NCI-H146 (cell line): ENCODE measurements at regions not wholly inside any gene's neighbourhood (a gene's known extent, or its start where the extent isn't known, plus 50 kb on each side); places are given as distances from the start of the nearest gene placed in this dataset.
A peak's percentile ranks its signal among the peaks of the same experiment; 100 is the strongest.

Source experiments
- DNase-seq: peaks from one replicate; lab custom pipeline; 2025; lab: John Stamatoyannopoulos, UW

DNA sequence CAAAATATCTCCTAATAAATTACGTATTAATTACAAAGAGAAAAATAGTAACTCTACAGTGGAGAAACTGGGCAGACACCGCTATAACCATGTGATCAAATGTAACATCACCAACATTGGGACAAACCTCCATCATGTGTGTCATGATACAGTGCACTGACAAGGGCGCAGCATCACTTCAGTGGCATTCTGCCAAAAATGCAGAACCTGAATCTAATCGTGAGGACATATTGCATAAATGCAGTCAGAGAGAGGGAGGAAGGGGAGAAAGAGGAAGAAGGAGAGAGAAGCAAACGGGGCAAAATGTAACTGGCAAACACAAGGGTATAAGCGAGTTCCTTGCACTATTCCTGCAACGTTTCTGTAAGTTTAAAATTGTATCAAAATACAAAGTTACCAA lies 74.2 kb upstream of the MARCHF10 start:
- no peak for DNase-seq

DNA sequence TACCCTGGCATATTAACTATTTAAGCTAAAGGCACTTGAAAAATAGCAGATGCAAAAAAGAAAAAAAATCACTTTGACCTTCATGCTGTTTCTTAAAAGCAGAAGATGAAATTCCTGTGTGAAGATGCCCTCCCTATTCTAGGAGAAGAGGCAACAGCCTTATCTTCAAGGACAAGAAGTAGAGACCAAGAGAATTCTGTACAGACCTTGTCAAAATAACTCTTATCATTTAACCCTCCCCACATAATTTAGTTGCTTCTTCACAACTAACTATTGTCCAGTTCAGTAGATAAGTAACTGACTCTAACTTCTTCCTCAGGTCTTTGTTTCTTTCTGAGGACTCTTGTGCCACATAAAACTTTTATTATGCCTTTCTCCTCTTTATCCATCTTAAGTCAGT lies 72.0 kb upstream of the MARCHF10 start:
- no peak for DNase-seq

DNA sequence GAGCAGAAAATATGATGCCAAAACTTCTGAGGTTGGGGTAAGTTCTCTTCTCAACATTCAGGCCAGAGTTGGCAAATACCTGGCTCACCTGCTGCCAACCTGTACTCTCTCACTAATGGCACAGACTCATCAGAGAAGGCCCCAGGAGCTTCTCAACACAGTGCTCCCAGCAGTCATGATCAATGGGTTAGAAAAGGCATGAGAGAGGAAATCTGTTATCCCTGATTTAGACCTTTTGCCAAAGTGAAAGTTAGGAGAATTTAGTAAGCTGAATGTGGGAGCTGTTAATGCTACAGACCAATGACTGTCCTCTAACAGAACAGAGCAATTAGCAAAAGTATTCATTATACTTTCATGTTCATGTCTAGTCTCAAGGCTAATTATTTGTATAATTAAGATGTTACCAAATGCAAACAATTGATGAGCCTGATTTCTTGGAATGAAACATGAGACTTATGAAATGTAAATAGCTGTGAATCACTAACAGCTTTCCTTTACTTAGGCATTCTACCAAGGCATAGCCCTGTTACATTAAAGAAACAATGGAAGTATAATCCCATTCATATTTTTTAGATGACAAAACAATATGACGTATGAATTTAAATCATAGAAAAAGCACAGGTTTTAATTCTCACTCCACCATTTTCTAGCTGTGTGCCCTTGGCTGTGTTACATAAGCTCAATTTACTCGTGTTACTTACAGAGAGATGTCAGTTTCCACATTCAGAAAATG lies 68.7 kb upstream of the MARCHF10 start:
- no peak for DNase-seq

DNA sequence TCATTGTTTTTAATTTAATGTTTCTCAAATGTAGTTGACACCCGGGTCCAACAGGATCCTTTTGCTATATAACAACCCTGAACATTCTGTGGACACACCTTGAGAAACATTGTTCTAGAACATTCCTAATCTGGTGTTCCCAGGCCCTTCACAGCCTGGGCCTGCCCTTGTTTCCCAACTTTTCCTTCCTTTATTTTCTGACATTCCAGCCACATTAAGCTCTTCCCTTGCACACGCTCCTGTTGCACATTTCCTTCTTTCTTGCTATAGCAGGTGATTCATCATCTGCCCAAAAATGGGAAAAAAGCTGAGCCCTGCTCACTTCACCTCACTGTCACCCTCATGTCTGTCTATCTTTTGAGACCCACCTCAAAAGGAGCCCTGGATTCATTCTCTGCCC lies 67.9 kb upstream of the MARCHF10 start:
- no peak for DNase-seq

DNA sequence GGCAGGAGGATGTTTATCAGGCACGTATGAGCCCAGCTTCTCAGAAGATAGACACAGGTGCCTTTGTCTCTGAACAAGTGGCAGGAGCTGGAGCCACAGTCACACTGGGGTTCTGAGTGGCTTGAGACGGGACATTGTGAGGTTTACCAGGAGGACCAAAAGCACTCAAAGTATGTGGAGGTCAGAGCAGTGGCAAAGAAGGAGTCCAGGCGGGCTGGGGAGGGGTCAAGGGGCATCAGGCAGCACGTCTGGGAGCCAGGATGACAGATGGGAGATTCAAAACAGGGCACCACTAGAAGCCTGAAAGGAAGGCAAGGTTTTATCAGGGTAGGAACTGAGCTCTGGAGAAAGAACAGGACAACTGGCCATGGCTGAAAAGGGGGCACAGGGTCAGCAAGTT lies 67.2 kb upstream of the MARCHF10 start:
- no peak for DNase-seq

DNA sequence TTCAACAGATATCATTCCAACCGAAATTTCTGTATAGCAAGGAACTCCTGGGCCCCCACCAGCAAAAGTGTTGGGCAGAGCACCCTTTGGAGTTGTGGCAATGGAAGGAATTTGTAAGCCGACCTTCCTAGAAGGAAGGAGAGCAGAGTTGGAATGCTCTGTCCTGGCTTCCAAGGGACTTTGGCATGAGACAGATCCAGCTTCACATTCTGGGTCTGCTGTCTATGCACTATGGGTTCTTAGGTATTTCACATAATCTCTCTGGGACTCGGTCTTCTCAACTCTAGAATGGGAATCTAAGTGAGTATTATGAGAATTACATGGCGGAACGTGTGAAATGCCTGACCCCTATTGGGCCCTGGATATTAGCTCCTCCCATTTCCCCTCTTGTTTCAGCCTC lies 63.2 kb upstream of the MARCHF10 start:
- no peak for DNase-seq

DNA sequence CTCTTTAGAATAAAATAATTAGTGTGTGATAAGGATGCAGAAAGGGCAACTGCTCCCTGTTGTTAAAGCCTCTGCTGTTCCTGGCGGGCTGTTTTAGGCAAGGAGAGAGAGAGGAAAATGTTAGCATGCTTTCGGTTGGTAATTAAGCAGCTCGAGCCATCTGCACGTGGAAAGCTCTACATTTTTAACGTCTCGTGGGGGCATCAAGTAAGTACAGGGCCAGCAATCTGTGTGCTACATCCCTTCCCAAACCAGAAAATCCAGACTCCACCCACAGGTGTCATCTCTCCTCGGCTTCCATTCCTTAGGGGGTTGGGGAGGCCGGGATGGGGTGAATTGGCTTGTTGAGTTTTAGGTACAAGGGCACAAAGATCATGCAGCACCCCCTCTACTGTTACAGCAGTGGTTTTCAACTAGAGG lies 62.4 kb upstream of the MARCHF10 start:
- no peak for DNase-seq

DNA sequence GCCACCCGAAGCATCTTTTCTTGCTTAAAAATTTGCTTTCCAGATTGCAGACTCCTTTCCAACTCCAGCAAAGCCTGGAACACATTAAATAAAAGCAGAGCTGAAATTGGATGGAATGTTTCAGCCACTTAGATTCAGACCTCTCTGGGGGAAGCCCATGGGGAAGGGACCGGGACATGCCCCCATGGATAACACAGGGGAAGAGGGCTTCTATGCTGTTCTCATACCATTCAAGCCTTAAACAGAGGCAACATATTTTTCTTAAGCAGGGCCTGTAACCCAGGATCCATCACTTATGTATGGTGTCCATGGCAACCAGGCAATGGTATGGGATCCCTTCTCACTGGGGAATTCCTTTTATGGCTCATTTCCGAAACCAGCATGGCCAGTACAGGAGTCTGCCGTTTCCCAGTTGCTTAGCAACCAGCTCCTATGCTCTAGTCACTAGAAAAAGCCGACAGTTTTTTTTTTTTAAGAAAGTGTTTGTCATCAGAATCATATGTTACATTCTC lies 62.0 kb upstream of the MARCHF10 start:
- DNase-seq: peak; percentile 48

DNA sequence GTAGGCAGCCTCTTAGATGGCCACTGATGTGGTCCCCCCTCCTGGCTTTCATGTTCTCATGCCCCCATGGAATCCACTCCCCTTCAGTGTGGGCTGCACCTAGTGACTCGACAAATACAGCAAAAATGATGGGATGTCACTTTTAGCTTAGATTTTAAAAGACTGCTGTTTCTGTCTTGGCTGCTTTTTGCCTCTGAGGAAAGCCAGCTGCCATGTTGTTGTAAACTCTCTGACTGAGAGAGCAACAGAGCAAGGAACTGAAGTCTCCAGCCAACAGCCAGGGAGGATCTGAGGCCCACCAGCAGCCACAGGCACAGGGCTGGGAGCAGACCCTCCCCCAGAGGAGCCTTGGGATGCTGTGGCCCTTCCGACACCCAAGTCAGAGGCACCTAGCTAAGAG lies 60.6 kb upstream of the MARCHF10 start:
- no peak for DNase-seq

DNA sequence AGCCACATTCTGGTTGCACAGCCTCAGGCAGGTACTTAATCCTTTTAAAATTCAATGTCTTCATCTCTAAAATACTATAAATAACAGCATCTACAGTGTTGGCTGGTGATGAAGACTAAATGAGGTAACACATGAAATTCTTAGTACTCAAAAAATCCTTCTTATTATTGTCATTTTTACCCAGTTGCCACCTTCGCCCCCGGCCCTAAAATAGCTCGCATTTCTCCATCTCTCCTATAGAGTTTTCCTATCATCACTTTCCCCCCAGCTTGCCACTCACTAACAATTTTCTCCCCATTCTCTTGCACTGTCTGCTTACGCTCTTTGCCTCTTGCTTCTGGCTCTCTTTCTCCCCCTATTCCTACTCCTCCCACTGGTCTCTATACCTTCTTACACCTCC lies 59.9 kb upstream of the MARCHF10 start:
- DNase-seq: no peak

DNA sequence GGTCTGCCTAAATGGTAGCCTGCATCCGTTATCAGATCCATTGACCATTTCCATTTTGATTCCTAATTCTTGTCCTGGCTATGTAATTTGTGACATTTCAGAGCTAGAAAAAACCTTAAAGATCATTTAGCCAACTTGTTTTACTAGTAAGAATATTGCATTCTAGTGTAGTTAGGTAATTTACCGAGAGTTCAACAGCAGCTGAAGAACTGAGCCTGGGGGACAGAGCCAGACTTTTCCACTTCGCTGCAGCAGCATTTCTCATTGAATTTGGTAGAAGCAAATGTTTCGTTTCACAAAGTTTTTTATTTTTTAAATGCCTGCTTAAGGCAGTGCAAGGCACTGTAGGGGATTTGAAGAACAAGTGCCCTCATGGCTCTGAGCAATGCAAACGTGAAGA lies 59.2 kb upstream of the MARCHF10 start:
- no peak for DNase-seq

DNA sequence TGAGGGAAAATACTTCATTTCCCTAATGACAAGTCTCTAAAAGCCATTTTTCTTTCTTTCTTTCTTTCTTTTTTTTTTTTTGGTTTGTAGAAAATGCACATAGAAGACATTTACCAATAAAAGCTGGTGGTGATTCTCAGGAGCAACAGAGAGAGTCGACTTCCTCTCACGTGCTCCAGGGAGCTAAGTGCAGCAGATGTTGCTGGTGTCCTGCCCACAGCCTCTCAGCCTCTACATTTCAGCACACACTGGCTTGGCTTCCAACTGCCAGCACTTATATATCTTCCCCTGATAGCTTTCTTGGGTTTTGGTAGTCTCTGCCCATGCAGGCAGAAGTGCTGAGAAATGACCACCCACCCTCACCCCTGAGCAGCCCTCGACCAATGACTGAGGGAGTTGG lies 58.4 kb upstream of the MARCHF10 start:
- DNase-seq: no peak

DNA sequence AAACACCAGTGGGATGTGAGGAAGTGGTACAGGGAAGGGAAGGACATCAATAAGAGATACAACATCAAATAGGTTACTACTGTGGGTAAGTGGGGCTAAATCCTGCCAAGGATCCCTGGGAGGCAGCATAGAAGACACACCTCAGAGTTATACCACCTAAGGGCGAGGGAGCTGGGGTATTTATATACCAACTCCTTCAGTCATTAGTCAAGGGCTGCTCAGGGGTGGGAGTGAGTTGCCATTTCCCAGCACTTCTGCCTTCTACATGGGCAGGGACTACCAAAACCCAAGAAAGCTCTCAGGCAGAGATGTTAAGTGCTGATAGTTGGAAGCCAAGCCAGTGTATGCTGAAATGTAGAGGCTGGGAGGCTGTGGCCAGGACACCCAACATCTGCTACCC lies 57.5 kb upstream of the MARCHF10 start:
- no peak for DNase-seq

DNA sequence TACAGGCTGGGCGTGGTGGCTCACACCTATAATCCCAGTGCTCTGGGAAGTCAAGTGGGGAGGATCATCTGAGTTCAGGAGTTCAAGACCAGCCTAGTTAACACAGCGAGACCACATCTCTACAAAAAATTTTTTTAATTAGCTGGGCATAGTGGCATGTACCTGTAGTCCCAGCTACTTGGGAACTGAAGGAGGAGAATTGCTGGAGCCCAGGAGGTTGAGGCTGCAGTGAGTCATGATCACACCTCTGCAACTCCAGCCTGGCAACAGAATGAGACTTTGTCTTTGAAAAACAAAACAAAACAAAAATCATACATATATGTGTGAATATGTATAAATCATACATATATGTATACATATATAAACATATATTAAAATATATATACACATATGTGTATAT lies 54.1 kb upstream of the MARCHF10 start:
- no peak for DNase-seq

DNA sequence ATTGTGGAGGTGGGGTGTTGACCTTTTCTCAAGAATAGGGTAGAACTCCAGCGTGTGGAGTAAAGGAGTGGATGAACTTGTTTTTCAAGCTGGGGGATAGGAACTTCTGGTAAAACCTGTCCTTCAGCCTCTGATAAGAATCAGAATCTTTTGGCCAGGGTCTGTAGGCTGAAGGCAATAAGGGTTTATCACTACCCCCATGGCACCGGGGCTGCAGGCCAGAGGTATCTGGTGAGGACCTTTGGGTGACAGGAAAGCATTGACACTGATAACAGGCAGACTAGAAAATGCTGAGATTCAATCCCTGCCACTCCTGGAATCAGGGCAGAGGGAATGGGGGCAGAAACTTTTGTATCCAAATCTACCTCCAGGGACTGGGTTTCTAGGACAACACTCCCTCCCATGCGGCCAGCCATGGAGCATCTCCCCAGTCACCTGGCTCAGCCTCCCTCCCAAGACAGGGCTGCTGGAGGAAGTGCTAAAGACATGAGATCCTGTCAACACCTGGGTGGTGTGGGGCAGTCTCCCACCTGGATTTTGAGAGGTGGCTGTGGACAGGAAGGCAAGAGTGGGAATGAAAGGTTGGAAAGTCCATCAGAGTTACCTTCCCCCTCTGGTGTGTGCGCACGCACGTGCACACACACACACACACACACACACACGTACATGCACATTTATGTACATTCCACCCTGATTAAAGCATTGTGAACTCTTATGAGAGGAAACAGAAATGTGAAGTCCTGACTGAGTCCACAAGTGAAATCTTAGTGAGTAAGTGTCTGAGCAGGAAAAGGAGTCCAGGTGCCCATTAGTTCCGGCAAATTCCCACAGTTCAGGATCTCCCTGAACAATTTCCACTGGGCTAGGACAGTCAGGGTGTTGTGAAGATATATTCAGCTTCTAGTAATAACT lies 53.1 kb upstream of the MARCHF10 start:
- no peak for DNase-seq

DNA sequence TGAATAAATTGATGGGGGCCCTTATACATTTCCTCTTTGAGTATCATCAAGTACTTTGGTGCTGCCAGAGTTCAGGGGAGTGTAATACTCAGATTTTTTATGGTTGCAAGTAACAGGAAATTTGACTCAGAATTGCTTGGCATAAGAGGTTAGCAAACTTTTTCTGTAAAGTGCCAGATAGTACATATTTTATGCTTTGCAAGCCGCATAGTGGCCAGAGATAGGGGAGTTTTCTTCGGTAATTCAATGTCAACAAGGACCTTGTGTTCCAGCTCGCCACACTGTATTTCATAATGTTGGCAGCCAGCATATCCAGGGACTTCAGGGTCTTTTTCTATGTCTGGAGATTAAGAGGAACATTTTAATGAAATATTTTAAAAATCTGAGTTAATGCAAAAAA lies 51.0 kb upstream of the MARCHF10 start:
- no peak for DNase-seq
